ENCODE measurements at regions not wholly inside any gene's neighbourhood (a gene's known extent, or its start where the extent isn't known, plus 50 kb on each side); places are given as distances from the start of the nearest gene placed in this dataset.
A peak's percentile ranks its signal among the peaks of the same experiment; 100 is the strongest.

DNA sequence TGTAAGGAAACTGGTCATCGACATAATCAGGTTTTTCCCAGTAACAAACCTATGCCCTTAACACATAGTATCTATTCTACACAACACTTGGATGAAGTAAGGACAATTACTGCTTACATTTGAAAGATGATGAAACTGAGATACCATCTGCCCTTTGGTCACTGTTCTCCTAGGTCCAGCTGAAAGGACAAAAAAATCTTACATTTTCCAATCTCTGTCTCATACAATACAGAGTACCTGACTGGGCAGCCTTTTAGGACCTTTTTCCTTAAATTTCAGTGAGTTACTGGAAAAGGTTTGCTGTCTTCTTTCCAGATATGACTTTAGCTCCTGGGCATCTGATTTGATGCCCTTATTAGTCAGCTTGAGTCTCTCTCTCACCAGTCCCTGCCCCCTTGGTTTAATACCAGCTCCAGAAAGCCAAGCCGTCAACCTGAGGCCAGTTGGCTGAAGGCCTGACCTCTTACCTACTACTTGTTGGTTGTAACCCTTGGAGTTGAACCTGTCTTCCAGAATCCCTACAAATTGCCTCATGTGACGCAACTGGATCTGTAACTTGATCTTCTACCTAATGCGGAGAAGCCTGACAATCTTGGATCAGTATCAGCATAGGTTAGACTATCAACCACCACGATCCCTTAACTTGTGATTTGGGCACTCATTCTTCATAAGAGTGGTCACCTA is 355.3 kb upstream of the ZNF385D start:
- DNase-seq (ENCODE audit: low read depth in 3 of 3, low spot score in 2 of 3) = no peak

DNA sequence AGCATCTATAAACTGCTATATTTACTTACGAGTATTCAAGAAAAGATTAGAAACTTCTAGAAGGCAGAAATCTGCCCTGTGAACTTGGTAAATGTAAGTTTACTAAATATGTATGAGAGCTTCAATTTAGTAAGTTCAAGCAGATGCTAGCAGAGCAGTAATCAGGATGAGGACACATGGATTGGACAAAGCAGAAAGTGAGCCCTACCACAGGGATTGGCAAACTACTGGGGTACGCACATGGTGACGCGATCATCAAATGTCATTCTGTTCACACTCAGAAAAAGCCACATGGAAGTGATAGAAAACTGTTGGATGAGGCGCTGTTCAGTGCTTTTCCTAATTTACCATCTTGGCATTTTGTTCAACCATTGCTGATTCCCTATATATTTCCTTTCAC is 360.2 kb upstream of the ZNF385D start:
- DNase-seq (ENCODE audit: low read depth in 3 of 3, low spot score in 2 of 3) = no peak

DNA sequence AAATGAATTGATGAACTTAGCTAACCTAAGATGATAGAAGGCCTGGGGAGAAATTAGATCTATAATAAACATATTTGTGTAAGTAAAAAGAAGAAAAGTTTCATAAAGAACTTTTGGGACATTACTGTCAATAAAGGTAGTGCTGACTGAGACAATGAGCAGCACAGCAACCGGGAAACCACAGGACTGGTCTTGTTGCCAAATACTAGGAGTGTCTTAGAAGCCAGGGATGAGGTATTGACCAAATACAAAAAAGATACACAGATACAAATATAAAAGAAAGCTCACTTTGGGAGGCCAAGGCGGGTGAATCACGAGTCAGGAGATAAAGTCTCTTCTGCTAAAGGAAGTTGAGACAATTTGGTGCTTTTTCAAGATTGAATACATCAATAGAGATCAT is 362.4 kb upstream of the ZNF385D start:
- no peak for DNase-seq (ENCODE audit: low read depth in 3 of 3, low spot score in 2 of 3)

DNA sequence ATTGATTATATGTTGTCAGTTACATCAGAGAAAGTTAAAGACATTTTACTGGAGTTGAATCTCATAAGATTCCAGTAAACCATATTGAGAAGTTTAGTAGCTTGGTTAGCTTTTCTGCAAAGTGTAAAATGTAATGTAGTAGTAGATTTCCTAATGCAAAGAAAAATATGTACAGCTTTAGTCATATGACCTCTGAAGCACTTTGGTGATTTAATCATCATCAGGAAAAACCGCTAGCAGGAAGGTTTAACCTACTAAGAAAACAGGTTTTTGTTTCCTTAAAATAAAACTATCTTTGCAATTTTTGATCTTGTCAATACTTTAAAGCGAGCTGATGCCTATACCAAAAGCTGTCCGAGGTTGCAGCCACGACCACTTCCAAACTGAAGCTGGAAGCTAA is 364.6 kb upstream of the ZNF385D start:
- DNase-seq (ENCODE audit: low read depth in 3 of 3, low spot score in 2 of 3) = no peak

DNA sequence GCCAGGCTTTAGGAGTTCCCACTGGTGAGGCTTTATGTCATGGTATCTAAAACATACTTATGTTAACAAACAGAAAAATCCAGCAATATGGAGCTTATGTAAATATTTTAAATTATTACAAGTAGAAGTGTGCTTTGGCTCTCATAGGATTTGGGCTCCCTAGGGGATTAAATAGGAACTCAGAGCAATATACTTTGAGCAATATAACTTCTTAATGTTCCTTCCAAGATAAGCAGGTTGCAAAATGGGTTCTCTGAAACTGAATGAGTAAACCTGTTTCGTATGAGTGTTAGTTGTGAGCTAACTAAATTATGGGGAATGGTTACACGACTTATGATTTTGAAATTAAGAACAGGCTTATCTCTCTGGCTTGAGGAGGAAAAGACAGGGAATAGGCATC is 366.1 kb upstream of the ZNF385D start:
- DNase-seq (ENCODE audit: low read depth in 3 of 3, low spot score in 2 of 3) = no peak

DNA sequence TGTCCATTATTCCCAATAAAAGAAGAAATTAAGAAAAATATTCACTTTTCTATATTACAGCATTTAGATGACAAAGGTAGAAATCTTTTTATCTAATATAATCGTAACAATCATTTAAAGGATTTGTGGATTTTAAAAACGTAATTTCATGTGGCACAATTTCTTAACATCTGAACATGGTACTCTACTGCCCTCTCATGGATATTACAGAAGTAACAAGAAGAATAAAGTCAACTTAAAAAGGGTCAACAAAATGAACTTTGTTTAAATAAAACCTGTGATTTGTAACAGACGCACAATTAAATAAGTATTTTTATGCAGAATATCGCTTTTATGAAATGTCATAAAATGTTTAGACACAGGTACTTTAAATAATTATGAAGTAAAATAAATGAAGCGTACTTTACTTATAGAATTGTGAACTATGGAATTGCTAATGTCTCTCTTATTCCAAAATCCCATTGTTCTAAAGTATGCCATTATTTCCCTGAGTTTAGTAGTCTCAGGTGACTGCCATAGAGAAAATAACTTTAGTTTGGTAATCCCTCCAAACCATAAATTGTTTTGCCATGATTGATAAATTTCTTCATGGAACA is 366.8 kb upstream of the ZNF385D start:
- peak; percentile 18 to 27 (median 23) for DNase-seq (ENCODE audit: low read depth in 3 of 3, low spot score in 2 of 3)

DNA sequence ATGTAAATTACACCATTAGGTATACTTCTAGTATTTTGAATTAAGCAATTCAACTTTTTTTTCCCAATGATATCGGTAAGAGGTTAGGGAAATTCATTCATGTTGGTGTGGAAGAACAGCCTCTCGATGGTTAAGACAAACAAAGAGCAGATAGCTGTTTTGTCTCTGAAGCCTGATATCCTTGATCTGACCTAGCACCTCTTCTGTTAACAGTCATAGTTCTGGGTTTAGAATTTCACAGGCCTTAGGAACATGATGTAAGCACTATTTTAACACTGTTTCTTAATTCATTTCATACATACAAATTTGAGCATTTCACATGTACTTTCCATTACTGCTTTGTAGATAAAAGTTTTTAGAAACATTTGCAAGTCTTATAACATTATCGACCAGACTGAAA is 367.5 kb upstream of the ZNF385D start:
- DNase-seq (ENCODE audit: low read depth in 3 of 3, low spot score in 2 of 3) = no peak

DNA sequence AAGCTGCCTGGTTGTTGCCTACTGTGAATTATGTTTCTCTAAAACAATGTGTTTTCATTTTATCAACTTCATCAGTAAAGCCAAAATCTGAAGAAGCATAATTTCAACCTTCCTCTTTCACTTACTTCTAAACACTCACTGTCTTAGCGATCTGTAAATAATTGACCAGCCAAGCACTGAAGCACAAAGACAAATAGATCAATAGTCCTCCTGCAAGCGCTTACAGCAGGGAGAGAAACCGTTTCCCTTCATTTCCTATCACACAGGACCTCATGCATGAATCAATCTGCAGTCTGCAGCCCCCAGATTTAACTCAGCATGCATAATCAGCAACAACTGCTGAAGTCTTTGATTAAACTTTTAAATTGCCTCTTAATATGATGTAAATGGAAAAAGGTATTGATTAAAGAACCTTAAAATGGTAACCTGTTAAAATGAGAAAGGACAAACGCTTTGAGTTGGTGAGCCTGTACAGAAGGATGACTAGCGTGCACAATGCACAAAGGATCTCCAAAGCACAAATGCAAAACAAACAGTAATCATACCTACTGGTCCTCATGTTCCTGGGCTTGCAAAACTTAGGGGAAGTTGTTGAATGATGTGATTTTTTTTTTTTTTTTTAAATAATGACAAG is 370.2 kb upstream of the ZNF385D start:
- no peak for DNase-seq (ENCODE audit: low read depth in 3 of 3, low spot score in 2 of 3)

DNA sequence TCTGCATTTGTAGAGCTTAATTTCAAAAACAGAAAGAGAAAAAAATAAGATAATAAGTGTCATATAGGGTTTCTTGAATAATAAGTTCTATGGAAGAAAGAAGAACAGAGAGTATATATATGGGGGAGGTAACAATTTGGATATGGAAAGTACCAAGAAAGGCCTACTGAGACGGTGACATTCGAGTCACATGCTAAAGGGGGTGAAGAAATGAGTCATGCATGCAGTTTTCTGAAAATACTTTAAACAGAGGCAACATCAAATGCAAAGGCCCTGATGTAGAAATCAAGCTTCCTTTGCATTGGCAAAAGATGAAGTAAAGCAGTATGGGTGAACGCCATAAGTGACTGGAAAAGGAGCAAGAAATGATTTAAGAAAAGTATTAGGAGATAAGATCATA is 371.6 kb upstream of the ZNF385D start:
- no peak for DNase-seq (ENCODE audit: low read depth in 3 of 3, low spot score in 2 of 3)

DNA sequence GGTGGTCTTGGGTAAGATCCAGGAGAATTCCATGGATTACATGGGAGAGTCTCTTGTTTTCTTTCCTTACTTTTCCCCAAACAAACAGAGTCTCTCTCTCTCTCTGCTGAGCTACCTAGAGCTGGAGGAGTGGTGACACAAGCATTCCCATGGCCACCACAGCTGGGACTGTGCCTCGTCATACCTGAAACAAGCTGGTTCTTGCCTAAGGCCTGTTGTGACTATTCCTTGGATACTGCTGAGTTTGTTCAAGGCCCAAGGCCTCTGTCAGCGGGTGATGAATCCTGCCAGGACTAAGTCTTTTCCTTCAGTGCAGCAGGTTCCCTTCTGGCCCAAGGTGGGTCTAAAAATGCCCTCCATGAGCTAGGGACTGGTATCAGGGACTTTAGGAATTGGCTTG is 378.1 kb upstream of the ZNF385D start:
- no peak for DNase-seq (ENCODE audit: low read depth in 3 of 3, low spot score in 2 of 3)

DNA sequence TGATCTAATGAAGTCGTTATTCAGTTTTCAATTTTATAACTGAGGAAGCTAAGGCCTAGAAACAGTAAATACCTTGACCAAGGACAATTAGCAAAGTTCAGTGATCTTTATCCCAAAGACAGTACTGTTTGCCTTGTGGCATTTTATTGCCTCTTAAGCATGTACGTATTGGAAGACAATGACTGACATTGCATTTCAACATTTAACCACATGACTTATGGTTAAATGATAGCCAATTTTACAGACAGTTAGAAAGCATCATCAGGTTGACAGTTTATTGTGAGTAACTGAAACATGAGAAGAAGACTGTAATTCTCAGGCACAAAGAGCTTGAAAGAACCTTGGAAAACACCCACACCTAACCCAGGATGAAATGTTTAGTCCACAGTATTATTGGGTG is 390.8 kb upstream of the ZNF385D start:
- DNase-seq (ENCODE audit: low read depth in 3 of 3, low spot score in 2 of 3) = no peak

DNA sequence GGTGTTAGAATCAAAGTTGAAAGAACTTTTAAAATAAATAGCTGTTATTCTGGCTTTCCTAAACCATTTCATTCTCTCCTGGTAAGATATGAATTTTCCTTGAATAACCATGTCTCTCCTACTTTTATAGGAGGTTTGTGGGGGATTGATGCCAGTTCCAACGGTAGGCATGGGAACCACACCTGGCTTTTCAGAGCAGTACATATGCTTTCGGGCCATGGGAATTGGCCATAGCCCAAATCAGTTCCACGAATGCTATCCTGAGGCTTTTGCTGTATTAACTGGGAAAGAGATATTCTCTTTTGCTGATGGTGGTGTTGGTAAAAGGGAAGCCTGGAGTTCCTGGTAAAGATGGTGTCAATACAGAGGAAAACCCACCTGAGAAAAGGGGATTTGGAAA is 396.2 kb upstream of the ZNF385D start:
- no peak for DNase-seq (ENCODE audit: low read depth in 3 of 3, low spot score in 2 of 3)

DNA sequence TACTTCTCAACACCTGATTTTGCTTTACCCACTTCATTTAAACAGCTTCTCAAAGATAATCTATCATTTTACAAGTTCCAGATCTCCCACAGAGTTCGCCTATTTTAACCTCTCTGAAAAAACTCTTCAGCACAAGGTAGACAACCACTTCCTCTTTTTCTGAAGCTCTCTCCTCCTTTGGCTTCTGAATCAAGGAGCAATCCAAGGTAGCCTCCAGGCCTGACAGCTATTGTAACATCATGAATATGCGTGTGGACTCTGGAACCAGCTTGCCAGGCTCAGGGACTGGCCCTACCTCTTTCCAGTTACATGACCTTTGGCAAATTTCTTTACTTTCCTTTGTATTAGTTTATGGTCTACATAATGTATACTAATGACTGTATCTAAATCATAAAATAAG is 405.9 kb upstream of the ZNF385D start:
- no peak for DNase-seq (ENCODE audit: low read depth in 3 of 3, low spot score in 2 of 3)

DNA sequence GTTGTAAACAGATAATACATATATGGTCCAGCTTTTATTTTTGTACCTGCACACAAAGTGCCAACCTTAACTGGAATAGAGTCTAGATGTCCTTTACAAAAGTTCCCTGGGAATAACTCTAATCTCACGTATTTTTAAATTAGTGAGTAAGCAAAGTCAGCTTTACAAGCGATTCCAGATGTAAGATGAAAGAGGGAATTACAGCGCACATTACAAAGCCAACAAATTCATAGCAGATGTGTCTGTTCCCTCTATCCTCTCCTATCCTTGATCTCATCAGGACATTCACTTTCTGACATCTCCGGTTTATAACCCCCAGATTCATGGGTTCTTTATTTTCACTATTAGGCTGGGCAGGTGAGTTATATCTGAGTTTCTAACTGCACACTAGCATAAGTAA is 406.8 kb upstream of the ZNF385D start:
- no peak for DNase-seq (ENCODE audit: low read depth in 3 of 3, low spot score in 2 of 3)

DNA sequence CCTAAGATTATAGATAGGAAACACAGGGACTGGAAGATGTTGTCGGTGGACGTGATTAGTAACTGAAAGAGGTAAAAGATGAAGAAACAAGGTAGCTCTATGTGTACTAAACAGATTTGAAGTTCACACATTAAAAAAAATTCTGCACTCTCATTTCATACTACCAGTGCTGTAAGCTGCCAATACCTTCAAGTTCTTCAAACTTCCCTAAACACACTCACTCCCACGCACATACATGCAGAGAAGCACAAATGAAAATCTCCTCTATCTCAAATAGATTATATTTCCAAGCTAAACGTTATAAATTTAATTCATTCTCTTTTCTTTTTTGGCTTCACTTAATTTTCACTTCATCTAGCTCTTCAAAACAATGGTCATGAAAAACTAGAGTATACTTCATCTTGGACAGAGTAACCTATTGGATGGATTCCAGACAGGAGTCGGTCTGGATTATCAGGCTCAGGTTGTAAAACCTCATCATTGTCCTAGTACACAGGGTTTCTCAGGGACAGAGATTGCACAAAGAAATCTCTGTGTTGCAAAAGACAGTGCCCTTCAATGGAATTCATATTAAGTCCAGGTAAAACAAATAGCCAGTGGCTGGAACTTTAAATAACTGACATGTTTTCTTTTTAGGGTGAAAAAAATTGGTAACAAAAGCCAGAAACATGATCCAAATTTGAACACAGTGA is 408.1 kb upstream of the ZNF385D start:
- no peak for DNase-seq (ENCODE audit: low read depth in 3 of 3, low spot score in 2 of 3)

DNA sequence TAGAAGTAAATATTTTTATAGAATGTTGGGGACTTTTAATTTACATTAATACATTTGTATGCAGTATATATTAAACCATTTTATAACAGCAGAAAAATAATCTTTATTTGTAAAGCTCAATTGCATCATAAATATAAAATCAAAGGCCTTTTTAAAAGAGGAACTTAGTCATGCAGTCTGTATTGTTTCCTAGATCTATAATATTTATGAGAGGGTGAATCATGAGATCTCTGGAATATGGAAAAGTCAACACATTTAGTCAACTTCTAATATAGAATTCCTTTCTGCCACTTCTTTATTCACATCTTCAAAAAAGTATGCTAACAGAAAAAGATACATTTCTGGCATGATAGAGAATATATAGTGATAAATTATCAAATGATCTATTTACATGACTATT is 410.3 kb upstream of the ZNF385D start:
- DNase-seq (ENCODE audit: low read depth in 3 of 3, low spot score in 2 of 3) = no peak

DNA sequence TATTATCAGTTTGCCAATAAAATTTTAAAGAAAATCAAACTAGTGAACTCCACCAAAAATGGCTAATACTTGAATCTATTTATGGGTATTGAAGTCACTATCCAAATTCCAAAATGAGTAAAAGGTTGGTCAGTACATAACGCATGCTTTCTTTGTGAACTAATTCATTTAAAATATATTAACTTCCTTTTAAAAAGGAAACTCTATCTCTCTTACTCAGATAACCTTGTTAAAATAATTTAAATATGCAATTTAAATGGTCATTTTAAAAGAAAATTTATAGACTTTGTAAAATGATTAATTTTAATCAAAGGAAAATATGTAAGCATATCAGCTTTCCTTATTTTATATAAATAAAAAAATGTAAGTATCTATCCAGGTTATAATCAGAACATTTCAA is 419.4 kb upstream of the ZNF385D start:
- DNase-seq (ENCODE audit: low read depth in 3 of 3, low spot score in 2 of 3) = no peak

DNA sequence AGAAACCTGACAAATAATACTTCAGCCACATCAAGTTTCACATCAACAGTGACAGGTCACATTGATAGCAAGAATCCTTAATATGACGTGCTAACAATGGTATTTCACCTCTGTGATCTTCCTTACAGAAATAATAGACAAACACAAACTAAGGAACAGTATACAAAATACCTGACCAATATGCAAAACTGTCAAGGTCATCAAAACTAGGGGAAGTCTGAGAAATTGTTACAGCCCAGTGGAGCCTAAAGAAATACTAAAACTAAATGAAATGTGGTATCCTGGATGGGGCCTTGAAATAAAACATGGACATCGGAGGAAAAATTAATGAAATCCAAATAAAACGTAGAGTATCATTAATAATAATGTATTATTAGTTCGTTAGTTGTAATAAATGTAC is 422.0 kb upstream of the ZNF385D start:
- no peak for DNase-seq (ENCODE audit: low read depth in 3 of 3, low spot score in 2 of 3)

DNA sequence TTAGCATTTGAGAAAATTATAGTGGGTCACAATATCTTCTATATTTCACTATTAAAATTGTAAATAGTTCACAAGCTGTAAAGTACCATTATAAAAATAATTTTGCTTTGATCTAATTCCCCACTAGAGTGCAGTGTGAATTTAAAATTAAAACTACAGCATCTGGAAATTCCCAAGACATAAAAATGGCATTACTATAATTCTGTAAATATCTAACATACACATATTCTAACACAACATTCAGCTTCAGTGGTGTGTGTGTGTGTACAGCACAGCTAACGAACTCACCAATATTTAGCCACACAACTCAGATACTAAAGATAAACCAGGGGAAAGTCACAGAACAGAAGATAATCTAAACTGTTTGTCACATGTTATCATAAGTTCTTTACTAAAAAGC is 424.9 kb upstream of the ZNF385D start:
- no peak for DNase-seq (ENCODE audit: low read depth in 3 of 3, low spot score in 2 of 3)

DNA sequence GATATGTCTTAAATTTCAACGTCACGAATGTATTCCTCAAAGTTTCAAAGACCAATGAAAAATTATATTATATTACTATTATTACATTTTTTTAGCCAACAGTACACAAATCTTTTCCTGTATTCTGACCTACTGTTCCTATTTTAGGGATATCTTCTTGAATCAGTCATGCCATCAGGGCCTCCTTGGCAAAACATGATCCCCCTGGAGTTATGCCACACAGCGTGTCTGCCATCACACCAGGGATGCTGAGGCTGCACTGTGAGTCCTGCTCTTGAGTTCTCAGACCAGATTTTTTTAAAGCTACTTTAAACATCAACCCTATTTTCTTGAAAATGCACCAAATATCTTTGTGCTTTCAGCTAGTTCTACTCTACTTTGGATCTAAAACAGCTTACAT is 425.9 kb upstream of the ZNF385D start:
- no peak for DNase-seq (ENCODE audit: low read depth in 3 of 3, low spot score in 2 of 3)

DNA sequence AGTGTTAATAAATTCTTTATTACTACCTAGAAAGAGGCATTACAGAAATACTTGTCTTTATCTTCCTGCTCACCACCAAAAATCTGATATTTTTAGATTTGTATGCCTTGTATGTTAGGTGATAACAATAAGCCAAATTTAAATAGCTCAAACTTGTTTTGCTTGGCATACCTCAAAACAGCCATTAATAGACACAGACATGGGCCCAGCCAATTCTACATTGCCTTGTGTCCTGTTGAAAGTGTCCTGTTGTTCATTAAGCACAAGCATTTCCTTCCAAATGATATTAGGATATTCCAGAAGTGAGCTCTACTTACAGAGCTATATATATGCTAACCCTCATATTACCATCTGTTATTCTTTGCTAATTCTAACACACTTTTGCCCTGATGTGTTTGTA is 438.6 kb upstream of the ZNF385D start:
- no peak for DNase-seq (ENCODE audit: low read depth in 3 of 3, low spot score in 2 of 3)

DNA sequence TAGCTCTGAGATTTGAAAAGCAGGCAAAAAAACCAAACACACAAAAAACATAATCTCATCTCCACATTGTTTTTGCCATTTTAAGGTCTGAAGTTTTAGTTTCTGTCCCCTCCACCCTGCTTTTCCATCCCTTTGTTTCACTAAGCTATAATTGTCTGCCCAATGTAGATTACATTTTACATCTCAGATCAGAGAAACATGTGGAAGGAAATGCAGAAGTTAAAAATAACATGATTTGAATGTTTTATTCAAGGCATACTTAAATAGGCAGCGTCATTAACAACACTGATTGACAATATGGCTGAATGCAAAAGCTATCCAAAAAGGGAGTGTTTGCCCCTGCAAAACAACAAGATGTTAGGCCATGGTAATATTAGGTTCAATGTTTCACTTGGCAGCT is 448.1 kb upstream of the ZNF385D start:
- no peak for DNase-seq (ENCODE audit: low read depth in 3 of 3, low spot score in 2 of 3)

Measured in right renal cortex interstitium (tissue), 3 donors.